Upper lobe of left lung (tissue), 6 donors: ENCODE measurements at regions not wholly inside any gene's neighbourhood (a gene's known extent, or its start where the extent isn't known, plus 50 kb on each side); places are given as distances from the start of the nearest gene placed in this dataset.
A peak's percentile ranks its signal among the peaks of the same experiment; 100 is the strongest.

Source experiments
- ATAC-seq, 2 donors: fragments of 200-7000 bp; cut with Tn5 transposase; one replicate each; pipeline ENCODE4 v1.9.1; 2022; ENCODE audit warnings: mild to moderate bottlenecking in 2 of 2, moderate library complexity in 2 of 2; ENCODE audit not compliant: low FRiP score in 2 of 2
- DNase-seq, 2 donors: peaks; one replicate each; pipeline ENCODE4 v3.0.0-alpha.2; 2019 to 2020
- H3K27ac ChIP-seq, 4 donors: fragments of 200-600 bp; sonication (generic); one replicate each; pipeline ENCODE4 v1.5.1; 2016 to 2019
- H3K27me3 ChIP-seq, 4 donors: fragments of 200-600 bp; sonication (generic); one replicate each; pipeline ENCODE4 v1.5.1; 2017 to 2019
- H3K36me3 ChIP-seq, 4 donors: fragments of 200-600 bp; sonication (generic); one replicate each; pipeline ENCODE4 v1.5.1; 2016 to 2019
- H3K4me1 ChIP-seq, 4 donors: fragments of 200-600 bp; sonication (generic); one replicate each; pipeline ENCODE4 v1.5.1; 2018 to 2019
- H3K4me3 ChIP-seq, 4 donors: fragments of 200-600 bp; sonication (generic); one replicate each; pipeline ENCODE4 v1.5.1; 2017 to 2019; ENCODE audit warnings: mild to moderate bottlenecking in 2 of 4, moderate library complexity in 1 of 4
- H3K9me3 ChIP-seq, 4 donors: fragments of 200-600 bp; sonication (generic); one replicate each; pipeline ENCODE4 v1.5.1; 2018 to 2019
- EP300 ChIP-seq, 4 donors: sonication (generic); formaldehyde crosslinking; IDR thresholded peaks; one replicate each; pipeline ENCODE4 v1.5.1; 2017; ENCODE audit warnings: antibody characterized with exemption in 4 of 4, control low read depth in 2 of 4
- POLR2A ChIP-seq, 4 donors: fragments of 450-650 bp; IDR thresholded peaks; one replicate each; pipeline ENCODE4 v1.5.1; 2016 to 2017; ENCODE audit warnings: antibody characterized with exemption in 4 of 4, mild to moderate bottlenecking in 2 of 4
- POLR2AphosphoS5 ChIP-seq, 2 donors: sonication (generic); formaldehyde crosslinking; IDR thresholded peaks; one replicate each; pipeline ENCODE4 v1.5.1; 2017; ENCODE audit warnings: antibody characterized with exemption in 2 of 2
- WGBS, 2 donors: methylation state at CpG; one replicate each; pipeline ENCODE4 v1.1.5; 2017 to 2018; 5-methylcytosine and 5-hydroxymethylcytosine counted together
- TF ChIP-seq, protein P1 (sequence below), 6 experiments: fragments of 450-650 bp in 4 of 6; fragments of 200-600 bp in 2 of 6; sonication (generic) in 2 of 6; IDR thresholded peaks; one replicate each; pipeline ENCODE4 v1.5.1; 2016 to 2019; ENCODE audit warnings: antibody characterized with exemption in 6 of 6
- donor health status: DM: no; HTN: no; CAD: no; lungs with moderate emphysema.
- donor health status: DM: no; HTN: yes; CAD: no; lungs with severe emphysema.

DNA sequence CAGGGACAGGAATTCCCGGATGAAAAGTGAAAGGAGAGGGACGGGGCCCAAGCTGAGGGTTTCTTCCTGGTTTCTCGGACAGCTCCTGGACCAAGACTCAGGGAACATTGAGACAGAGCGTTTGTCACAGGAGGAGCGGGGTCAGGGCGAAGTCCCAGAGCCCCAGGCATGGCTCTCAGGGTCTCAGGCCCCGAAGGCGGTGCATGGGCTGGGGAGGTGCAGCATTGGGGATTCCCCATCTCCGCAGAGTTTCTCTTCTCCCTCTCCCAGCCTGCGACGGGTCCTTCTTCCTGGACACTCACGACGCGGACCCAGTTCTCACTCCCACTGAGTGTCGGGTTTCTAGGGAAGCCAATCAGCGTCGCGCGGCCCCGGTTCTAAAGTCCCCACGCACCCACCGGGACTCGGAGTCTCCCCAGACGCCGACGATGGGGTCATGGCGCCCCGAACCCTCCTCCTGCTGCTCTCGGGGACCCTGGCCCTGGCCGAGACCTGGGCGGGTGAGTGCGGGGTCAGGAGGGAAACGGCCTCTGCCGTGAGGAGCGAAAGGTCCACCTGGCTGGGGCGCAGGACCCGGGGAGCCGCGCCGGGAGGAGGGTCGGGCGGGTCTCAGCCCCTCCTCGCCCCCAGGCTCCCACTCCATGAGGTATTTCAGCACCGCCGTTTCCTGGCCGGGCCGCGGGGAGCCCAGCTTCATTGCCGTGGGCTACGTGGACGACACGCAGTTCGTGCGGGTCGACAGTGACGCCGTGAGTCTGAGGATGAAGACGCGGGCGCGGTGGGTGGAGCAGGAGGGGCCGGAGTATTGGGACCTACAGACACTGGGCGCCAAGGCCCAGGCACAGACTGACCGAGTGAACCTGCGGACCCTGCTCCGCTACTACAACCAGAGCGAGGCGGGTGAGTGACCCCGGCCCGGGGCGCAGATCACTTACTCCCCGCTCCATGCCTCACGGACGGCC is 54.6 kb upstream of the POLR1H start:
- peak overlapping the region; percentile 29 to 74 (median 56) for H3K4me3 ChIP-seq
- H3K27ac ChIP-seq = peak overlapping the region in 2 of 4 donors; percentile 42 to 64
- H3K4me1 ChIP-seq = peaks cover 5 to 16% (median 13%) of the 10 kb centered on the region in 4 donors
- DNase-seq (peak; percentile 48 to 88), ATAC-seq (peak; percentile 61 to 83)
- peaks cover 0 to 3% (median 1%) of the 10 kb centered on the region in 4 donors for H3K27me3 ChIP-seq
- 4 to 10% methylated on average over 7 to 55 of the region's 74 CpGs for WGBS, 2 donors
- H3K36me3 ChIP-seq = no peaks in the 10 kb centered on the region
- TF ChIP-seq, protein P1, sequence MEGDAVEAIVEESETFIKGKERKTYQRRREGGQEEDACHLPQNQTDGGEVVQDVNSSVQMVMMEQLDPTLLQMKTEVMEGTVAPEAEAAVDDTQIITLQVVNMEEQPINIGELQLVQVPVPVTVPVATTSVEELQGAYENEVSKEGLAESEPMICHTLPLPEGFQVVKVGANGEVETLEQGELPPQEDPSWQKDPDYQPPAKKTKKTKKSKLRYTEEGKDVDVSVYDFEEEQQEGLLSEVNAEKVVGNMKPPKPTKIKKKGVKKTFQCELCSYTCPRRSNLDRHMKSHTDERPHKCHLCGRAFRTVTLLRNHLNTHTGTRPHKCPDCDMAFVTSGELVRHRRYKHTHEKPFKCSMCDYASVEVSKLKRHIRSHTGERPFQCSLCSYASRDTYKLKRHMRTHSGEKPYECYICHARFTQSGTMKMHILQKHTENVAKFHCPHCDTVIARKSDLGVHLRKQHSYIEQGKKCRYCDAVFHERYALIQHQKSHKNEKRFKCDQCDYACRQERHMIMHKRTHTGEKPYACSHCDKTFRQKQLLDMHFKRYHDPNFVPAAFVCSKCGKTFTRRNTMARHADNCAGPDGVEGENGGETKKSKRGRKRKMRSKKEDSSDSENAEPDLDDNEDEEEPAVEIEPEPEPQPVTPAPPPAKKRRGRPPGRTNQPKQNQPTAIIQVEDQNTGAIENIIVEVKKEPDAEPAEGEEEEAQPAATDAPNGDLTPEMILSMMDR (IDR thresholded peaks at IDR 0.05) = no peak
- TF ChIP-seq POLR2A (IDR thresholded peaks at IDR 0.05) = peak in 1 of 4 donors; percentile 27
- no peak for TF ChIP-seq EP300 (IDR thresholded peaks at IDR 0.05)
- TF ChIP-seq POLR2AphosphoS5 (IDR thresholded peaks at IDR 0.05) = peak in 1 of 2 donors; percentile 18
- H3K9me3 ChIP-seq = no peaks in the 10 kb centered on the region

DNA sequence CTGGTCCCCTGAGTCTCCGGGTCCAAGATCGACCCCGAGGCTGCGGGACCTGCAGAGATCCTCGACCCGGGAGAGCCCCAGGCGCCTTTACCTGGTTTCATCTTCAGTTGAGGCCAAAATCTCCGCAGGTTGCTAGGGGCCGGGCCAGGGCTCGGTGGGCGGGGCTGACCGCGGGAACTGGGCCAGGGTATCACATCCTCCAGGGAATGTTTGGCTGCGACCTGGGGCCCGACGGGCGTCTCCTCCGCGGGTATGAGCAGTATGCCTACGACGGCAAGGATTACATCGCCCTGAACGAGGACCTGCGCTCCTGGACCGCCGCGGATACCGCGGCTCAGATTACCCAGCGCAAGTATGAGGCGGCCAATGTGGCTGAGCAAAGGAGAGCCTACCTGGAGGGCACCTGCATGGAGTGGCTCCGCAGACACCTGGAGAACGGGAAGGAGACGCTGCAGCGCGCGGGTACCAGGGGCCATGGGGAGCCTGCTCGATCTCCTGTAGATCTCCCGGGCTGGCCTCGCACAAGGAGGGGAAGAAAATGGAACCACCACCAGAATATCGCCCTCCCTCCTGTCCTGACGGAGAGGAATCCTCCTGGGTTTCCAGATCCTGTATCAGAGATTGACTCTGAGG is 53.8 kb upstream of the POLR1H start:
- TF ChIP-seq POLR2AphosphoS5 (IDR thresholded peaks at IDR 0.05) = no peak
- TF ChIP-seq, protein P1 (IDR thresholded peaks at IDR 0.05) = no peak
- no peak for TF ChIP-seq EP300 (IDR thresholded peaks at IDR 0.05)
- no peak for TF ChIP-seq POLR2A (IDR thresholded peaks at IDR 0.05)
- DNase-seq = peak; percentile 29 to 93
- Histone ChIP-seq H3K27ac (peak overlapping the region in 1 of 4 donors; percentile 64), H3K4me3 (peak overlapping the region; percentile 29 to 74 (median 56)), H3K9me3 (no peaks in the 10 kb centered on the region), H3K36me3 (no peaks in the 10 kb centered on the region), H3K27me3 (peaks cover 0 to 3% (median 1%) of the 10 kb centered on the region in 4 donors), H3K4me1 (peaks cover 5 to 16% (median 13%) of the 10 kb centered on the region in 4 donors)
- ATAC-seq = peak; percentile 37 to 54
- 23 to 25% methylated on average over 9 to 26 of the region's 42 CpGs for WGBS, 2 donors

DNA sequence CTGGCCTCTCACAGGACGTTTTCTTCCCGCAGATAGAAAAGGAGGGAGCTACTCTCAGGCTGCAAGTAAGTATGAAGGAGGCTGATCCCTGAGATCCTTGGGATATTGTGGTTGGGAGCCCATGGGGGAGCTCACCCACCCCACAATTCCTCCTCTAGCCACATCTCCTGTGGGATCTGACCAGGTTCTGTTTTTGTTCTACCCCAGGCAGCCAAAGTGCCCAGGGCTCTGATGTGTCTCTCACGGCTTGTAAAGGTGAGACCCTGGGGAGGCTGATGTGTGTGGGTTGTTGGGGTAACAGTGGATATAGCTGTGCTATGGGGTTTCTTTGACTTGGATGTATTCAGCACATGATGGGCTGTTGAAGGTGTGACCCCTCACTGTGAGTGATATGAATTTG is 52.0 kb upstream of the POLR1H start:
- no peak for DNase-seq

More for the DNA sequence above, 52.0 kb upstream of the POLR1H start:
- H3K36me3 ChIP-seq = no peaks in the 10 kb centered on the region
- 92 to 93% methylated on average over 3 of the region's 3 CpGs for WGBS, 2 donors
- no peak overlapping the region for H3K4me3 ChIP-seq
- H3K27me3 ChIP-seq = peaks cover 0 to 3% (median 1%) of the 10 kb centered on the region in 4 donors
- TF ChIP-seq EP300 (IDR thresholded peaks at IDR 0.05) = no peak
- TF ChIP-seq POLR2AphosphoS5 (IDR thresholded peaks at IDR 0.05) = no peak
- no peak for TF ChIP-seq POLR2A (IDR thresholded peaks at IDR 0.05)
- TF ChIP-seq, protein P1 (IDR thresholded peaks at IDR 0.05) = no peak
- H3K4me1 ChIP-seq = peaks cover 5 to 16% (median 13%) of the 10 kb centered on the region in 4 donors
- no peak for ATAC-seq
- no peaks in the 10 kb centered on the region for H3K9me3 ChIP-seq
- no peak overlapping the region for H3K27ac ChIP-seq
